ENCODE measurements at regions not wholly inside any gene's neighbourhood (a gene's known extent, or its start where the extent isn't known, plus 50 kb on each side); places are given as distances from the start of the nearest gene placed in this dataset.
A peak's percentile ranks its signal among the peaks of the same experiment; 100 is the strongest.
"Not testable (repeated sequence)": the region's sequence is repeated elsewhere in the genome, so short reads cannot be mapped to it uniquely, and the experiment has no call there.

GRCh38 chr2:183665425-183665824 is 541.2 kb downstream of the NUP35 start:
- DNase-seq, result peak; percentile 94 to 99

- no peak for DNase-seq
Measured at GRCh38 chr2:183666031-183666430, 541.8 kb downstream of the NUP35 start.

- no peak for DNase-seq
Measured at GRCh38 chr2:183671233-183671632, 547.0 kb downstream of the NUP35 start.

- DNase-seq, result no peak
Measured at GRCh38 chr2:183678908-183679307, 554.7 kb downstream of the NUP35 start.

- no peak for DNase-seq
Measured at GRCh38 chr2:183680573-183680972, 556.3 kb downstream of the NUP35 start.

GRCh38 chr2:183684686-183685085 is 560.4 kb downstream of the NUP35 start:
- no peak for DNase-seq

GRCh38 chr2:183696028-183696427 is 571.8 kb downstream of the NUP35 start:
- no peak for DNase-seq

GRCh38 chr2:183709829-183710228 is 585.6 kb downstream of the NUP35 start:
- DNase-seq, result no peak

GRCh38 chr2:183718246-183718645 is 594.0 kb downstream of the NUP35 start:
- DNase-seq, result no peak

GRCh38 chr2:183723278-183723677 is 599.0 kb downstream of the NUP35 start:
- no peak for DNase-seq

- DNase-seq, result no peak
Measured at GRCh38 chr2:183729380-183729779, 605.1 kb downstream of the NUP35 start.

- no peak for DNase-seq
Measured at GRCh38 chr2:183740241-183740640, 616.0 kb downstream of the NUP35 start.

GRCh38 chr2:183752571-183752970 is 628.3 kb downstream of the NUP35 start:
- no peak for DNase-seq

GRCh38 chr2:183759033-183759432 is 634.8 kb downstream of the NUP35 start:
- no peak for DNase-seq

GRCh38 chr2:183773775-183774174 is 649.5 kb downstream of the NUP35 start:
- no peak for DNase-seq

- no peak for DNase-seq
Measured at GRCh38 chr2:183780072-183780471, 655.8 kb downstream of the NUP35 start.

GRCh38 chr2:183782436-183782835 is 658.2 kb downstream of the NUP35 start:
- no peak for DNase-seq

- not testable (repeated sequence) for DNase-seq
Measured at GRCh38 chr2:183788796-183789195, 664.6 kb downstream of the NUP35 start.

GRCh38 chr2:183792165-183792924 is 668.1 kb downstream of the NUP35 start:
- not testable (repeated sequence) for DNase-seq

- no peak for DNase-seq
Measured at GRCh38 chr2:183798535-183798934, 674.3 kb downstream of the NUP35 start.

- no peak for DNase-seq
Measured at GRCh38 chr2:183799761-183800160, 675.5 kb downstream of the NUP35 start.

- no peak for DNase-seq
Measured at GRCh38 chr2:183803596-183803995, 679.4 kb downstream of the NUP35 start.

- DNase-seq, result no peak
Measured at GRCh38 chr2:183807870-183808269, 683.6 kb downstream of the NUP35 start.

- no peak for DNase-seq
Measured at GRCh38 chr2:183809404-183809803, 685.2 kb downstream of the NUP35 start.

- DNase-seq, result no peak
Measured at GRCh38 chr2:183811281-183811680, 687.0 kb downstream of the NUP35 start.
